AG04449 (cell line): ENCODE measurements at regions not wholly inside any gene's neighbourhood (a gene's known extent, or its start where the extent isn't known, plus 50 kb on each side); places are given as distances from the start of the nearest gene placed in this dataset.

ENCODE experiments used
- CTCF ChIA-PET: fragments of 350-600 bp; formaldehyde crosslinking; extraction: SDS; loops from one replicate; lab custom pipeline; 2021; ENCODE audit warnings: antibody characterized with exemption; lab: Yijun Ruan, JAX
- POLR2A ChIA-PET: fragments of 400-600, 350-600 bp; formaldehyde crosslinking; extraction: SDS; loops from one replicate; lab custom pipeline; 2020; ENCODE audit warnings: antibody characterized with exemption, inconsistent platforms; lab: Yijun Ruan, JAX
- DNase-seq: peaks from one replicate; pipeline ENCODE4 v3.0.0-alpha.2; 2010; ENCODE audit warnings: low read depth, low spot score
- H3K4me3 ChIP-seq: 2 replicates; pipeline ENCODE4 v1.5.1; 2011; ENCODE audit warnings: low read depth, mild to moderate bottlenecking, control low read depth, low read length
- CTCF ChIP-seq: IDR thresholded peaks from one replicate; pipeline ENCODE4 v1.5.1; 2011; ENCODE audit warnings: mild to moderate bottlenecking, moderate library complexity, low read length, control low read depth, inconsistent platforms; ENCODE audit not compliant: insufficient read depth; ENCODE audit errors: missing control alignments

- CTCF ChIA-PET, result interaction anchor here (2.2 to 2.4 kb wide), 2 partner anchors 16 to 85 kb away, joined by 7 to 15 read pairs; no protein-coding TSS in a partner anchor
- H3K4me3 ChIP-seq, result no peak overlapping the region
- no peak for DNase-seq
- POLR2A ChIA-PET, result interaction anchor here (0.8 to 2.5 kb wide), 2 partner anchors 44 to 71 kb away, joined by 4 to 13 read pairs; no protein-coding TSS in a partner anchor
- TF ChIP-seq CTCF, result no peak
Measured at GRCh38 chr5:73365990-73366667, 82.4 kb downstream of the FOXD1 start.

GRCh38 chr5:73365301-73365853 is 83.2 kb downstream of the FOXD1 start:
- CTCF ChIA-PET, result interaction anchor here (0.7 to 4.3 kb wide), 6 partner anchors 12 to 150 kb away, joined by 3 to 25 read pairs (median 10); no protein-coding TSS in a partner anchor
- no peak for TF ChIP-seq CTCF
- no peak for DNase-seq
- POLR2A ChIA-PET, result interaction anchor here (0.8 to 2.5 kb wide), 4 partner anchors 43 to 83 kb away, joined by 4 to 13 read pairs (median 6); partner anchors contain the start of gene FOXD1
- H3K4me3 ChIP-seq, result no peak overlapping the region

GRCh38 chr5:73363911-73364730 is 84.5 kb downstream of the FOXD1 start:
- ChIA-PET POLR2A (interaction anchor here (0.6 to 2.5 kb wide), 5 partner anchors 8 to 87 kb away, joined by 3 to 13 read pairs (median 4); partner anchors contain the start of gene FOXD1), CTCF (interaction anchor here (0.8 to 4.3 kb wide), 11 partner anchors 10 to 281 kb away, joined by 3 to 25 read pairs (median 4); partner anchors contain the start of gene FOXD1)
- H3K4me3 ChIP-seq, result no peak overlapping the region
- DNase-seq, result no peak
- TF ChIP-seq CTCF, result peak; percentile 19

GRCh38 chr5:73359395-73359794 is 89.2 kb downstream of the FOXD1 start:
- POLR2A ChIA-PET, result interaction anchor here (0.6 kb wide), 1 partner anchor 174 kb away, joined by 4 read pairs; no protein-coding TSS in a partner anchor
- no peak overlapping the region for H3K4me3 ChIP-seq
- TF ChIP-seq CTCF, result no peak
- no peak for DNase-seq
- CTCF ChIA-PET, result no interaction called here

GRCh38 chr5:73358366-73358765 is 90.2 kb downstream of the FOXD1 start:
- H3K4me3 ChIP-seq, result no peak overlapping the region
- TF ChIP-seq CTCF, result no peak
- CTCF ChIA-PET, result no interaction called here
- POLR2A ChIA-PET, result no interaction called here
- no peak for DNase-seq
